B cell (primary cell): ENCODE measurements at regions not wholly inside any gene's neighbourhood (a gene's known extent, or its start where the extent isn't known, plus 50 kb on each side); places are given as distances from the start of the nearest gene placed in this dataset.

Source experiments
- CTCF ChIP-seq: fragments of 200-600 bp; IDR thresholded peaks from one replicate; pipeline ENCODE4 v1.8.0; 2022; ENCODE audit warnings: antibody characterized with exemption, mild to moderate bottlenecking
- EZH2 ChIP-seq: IDR thresholded peaks from 2 replicates; pipeline ENCODE4 v1.6.1; 2012; ENCODE audit warnings: borderline replicate concordance, low read depth, mild to moderate bottlenecking, moderate library complexity, low read length; ENCODE audit not compliant: insufficient read depth, poor library complexity, severe bottlenecking

DNA sequence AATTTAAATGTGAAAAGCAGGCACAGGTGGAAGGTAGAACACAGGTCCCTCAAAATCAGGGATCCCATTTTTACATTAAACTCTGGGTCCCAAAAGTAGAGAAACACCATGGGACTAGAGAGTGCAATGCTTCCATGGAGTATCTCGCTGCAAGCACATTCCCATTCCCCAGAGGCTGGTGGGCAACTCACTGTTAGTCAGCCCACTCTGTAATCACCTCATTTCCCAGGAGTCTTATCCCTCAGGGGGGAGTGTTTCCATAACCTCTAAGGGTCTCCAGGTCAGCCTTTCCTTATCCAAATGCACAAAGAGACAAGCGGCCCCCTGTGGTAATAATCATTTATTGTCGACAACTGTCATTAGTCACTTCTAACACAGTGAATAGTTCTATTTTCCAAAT lies 490.1 kb upstream of the LRRC7 start:
- TF ChIP-seq CTCF (no peak), EZH2 (no peak)
